HepG2 (cell line): ENCODE measurements at regions not wholly inside any gene's neighbourhood (a gene's known extent, or its start where the extent isn't known, plus 50 kb on each side); places are given as distances from the start of the nearest gene placed in this dataset.

ENCODE experiments used
- ATAC-seq: fragments of 200-7000 bp; cut with Tn5 transposase; 3 replicates; pipeline ENCODE4 v1.9.1; 2020; ENCODE audit warnings: mild to moderate bottlenecking, moderate library complexity
- BruUV-seq: library from RNA; stranded (reverse); fragments of 400-500 nt; replicated peaks from 2 replicates; lab custom pipeline; 2021; lab: Mats Ljungman, UMichigan
- CTCF ChIA-PET: fragments of 300-600 bp; formaldehyde crosslinking; extraction: SDS; loops from one replicate; lab custom pipeline; 2021; ENCODE audit warnings: low total read pairs, inconsistent platforms, low intra/inter-chr PET ratio; lab: Yijun Ruan, JAX
- POLR2A ChIA-PET: fragments of 350-600 bp; sonication (Branson Sonifier 250); formaldehyde crosslinking; loops from one replicate; lab custom pipeline; 2020; ENCODE audit warnings: antibody characterized with exemption, inconsistent platforms; lab: Yijun Ruan, JAX
- DNase-seq: peaks from one replicate; pipeline ENCODE4 v3.0.0-alpha.2; 2015; ENCODE audit warnings: low spot score
- FAIRE-seq: peaks from 3 replicates; lab custom pipeline; 2011; peaks lifted over from hg19 to GRCh38; lab: Jason Lieb, UNC
- H2AFZ ChIP-seq: one replicate; pipeline ENCODE4 v1.6.1; 2011; ENCODE audit warnings: low read length, inconsistent platforms
- H3K27ac ChIP-seq: fragments of 300-600 bp; 3 replicates; pipeline ENCODE4 v1.8.0; 2011; ENCODE audit warnings: mixed run types, mild to moderate bottlenecking, mixed read lengths, low read length, inconsistent platforms; ENCODE audit not compliant: insufficient read depth; ENCODE audit errors: extremely low read length
- H3K27me3 ChIP-seq, 2 experiments: fragments of 200-600 bp in 1 of 2; 2 replicates in 1 of 2; 3 replicates in 1 of 2; pipeline versions ENCODE4 v1.6.0 to v1.8.0; 2011; ENCODE audit warnings: low read length in 2 of 2, mild to moderate bottlenecking in 2 of 2, moderate library complexity in 2 of 2, inconsistent platforms in 1 of 2; ENCODE audit not compliant: insufficient read depth in 2 of 2, control insufficient read depth in 1 of 2
- H3K36me3 ChIP-seq, 2 experiments: fragments of 200-600 bp in 1 of 2; replicated peaks in 1 of 2; 2 replicates in 1 of 2; 3 replicates in 1 of 2; pipeline versions ENCODE4 v1.5.1 to v1.8.0; 2011; ENCODE audit warnings: low read length in 2 of 2, inconsistent platforms in 1 of 2; ENCODE audit not compliant: insufficient read depth in 2 of 2, control insufficient read depth in 1 of 2
- H3K4me1 ChIP-seq: 2 replicates; pipeline ENCODE4 v1.5.1; 2012; ENCODE audit warnings: low read length, inconsistent platforms; ENCODE audit not compliant: insufficient read depth
- H3K4me2 ChIP-seq: 2 replicates; pipeline ENCODE4 v1.6.0; 2011; ENCODE audit warnings: low read depth, low read length, inconsistent platforms
- H3K4me3 ChIP-seq, 3 experiments: fragments of 200-600 bp in 1 of 3; sonication (generic), shearing (Covaris generic) in 1 of 3; replicated peaks in 1 of 3; 2 replicates each; pipeline ENCODE4 v1.5.1; 2011 to 2016; ENCODE audit warnings: low read length in 3 of 3, inconsistent platforms in 2 of 3, low read depth in 2 of 3, mild to moderate bottlenecking in 2 of 3, control low read depth in 1 of 3, mixed read lengths in 1 of 3; ENCODE audit not compliant: insufficient read depth in 1 of 3
- H3K79me2 ChIP-seq: one replicate; pipeline ENCODE4 v1.6.1; 2011; ENCODE audit warnings: low read length, inconsistent platforms; ENCODE audit not compliant: insufficient read depth
- H3K9ac ChIP-seq: 2 replicates; pipeline ENCODE4 v1.6.0; 2011; ENCODE audit warnings: mild to moderate bottlenecking, low read depth, low read length, inconsistent platforms; ENCODE audit not compliant: insufficient read depth
- H3K9me3 ChIP-seq: 2 replicates; pipeline ENCODE4 v1.5.1; 2012; ENCODE audit warnings: mild to moderate bottlenecking, low read length
- H4K20me1 ChIP-seq: 2 replicates; pipeline ENCODE4 v1.6.0; 2011; ENCODE audit warnings: inconsistent platforms, mild to moderate bottlenecking, low read length, moderate library complexity; ENCODE audit not compliant: insufficient read depth
- ATF7 ChIP-seq, 2 experiments: fragments of 450-650 bp in 1 of 2; sonication (generic) in 1 of 2; formaldehyde crosslinking in 1 of 2; IDR thresholded peaks; 2 replicates each; pipeline versions ENCODE4 v1.4.0 to v1.6.1; 2016 to 2020; ENCODE audit warnings: antibody characterized with exemption in 1 of 2, mild to moderate bottlenecking in 1 of 2, missing genetic modification reagents in 1 of 2
- CEBPB ChIP-seq: IDR thresholded peaks from 2 replicates; pipeline ENCODE4 v1.6.1; 2011; ENCODE audit warnings: low read depth, low read length, improper control_type of control experiment, borderline replicate concordance
- FOXO4 ChIP-seq: sonication (generic); formaldehyde crosslinking; conservative IDR thresholded peaks from 2 replicates; pipeline ENCODE4 v1.8.1; 2023; ENCODE audit warnings: missing genetic modification reagents
- MXI1 ChIP-seq: IDR thresholded peaks from 3 replicates; pipeline ENCODE4 v1.6.1; 2012; ENCODE audit warnings: low read depth, low read length, inconsistent platforms, borderline replicate concordance
- NFE2 ChIP-seq: sonication (generic); formaldehyde crosslinking; IDR thresholded peaks from 2 replicates; pipeline ENCODE4 v1.4.0; 2020; ENCODE audit warnings: missing genetic modification reagents
- NFIB ChIP-seq: sonication (generic); formaldehyde crosslinking; IDR thresholded peaks from 2 replicates; pipeline ENCODE4 v1.9.0; 2021; ENCODE audit warnings: missing genetic modification reagents, mild to moderate bottlenecking, borderline replicate concordance
- NFKB2 ChIP-seq: sonication (generic); formaldehyde crosslinking; IDR thresholded peaks from 2 replicates; pipeline ENCODE4 v1.4.0; 2020; ENCODE audit warnings: missing genetic modification reagents, borderline replicate concordance
- RAD51 ChIP-seq: fragments of 450-650 bp; IDR thresholded peaks from 2 replicates; pipeline ENCODE4 v1.6.1; 2016; ENCODE audit warnings: borderline replicate concordance
- SRSF1 ChIP-seq: fragments of 200-400 bp; formaldehyde crosslinking; optimal IDR thresholded peaks from 2 replicates; pipeline ENCODE3; 2017; ENCODE audit warnings: mild to moderate bottlenecking, low read depth, low read length, moderate library complexity
- USF2 ChIP-seq, 2 experiments: sonication (generic) in 1 of 2; formaldehyde crosslinking in 1 of 2; IDR thresholded peaks; 2 replicates each; pipeline versions ENCODE4 v1.5.1 to v1.6.1; 2011 to 2020; ENCODE audit warnings: borderline replicate concordance in 1 of 2, low read depth in 1 of 2, low read length in 1 of 2, mild to moderate bottlenecking in 1 of 2, missing genetic modification reagents in 1 of 2, moderate library complexity in 1 of 2
- ZNF12 ChIP-seq: sonication (generic); formaldehyde crosslinking; IDR thresholded peaks from 2 replicates; pipeline ENCODE4 v1.5.0; 2020; ENCODE audit warnings: missing genetic modification reagents
- ZNF468 ChIP-seq: sonication (generic); formaldehyde crosslinking; IDR thresholded peaks from 2 replicates; pipeline ENCODE4 v1.8.0; 2022; ENCODE audit warnings: mild to moderate bottlenecking, moderate library complexity, missing genetic modification reagents
- ZNF580 ChIP-seq: IDR thresholded peaks from 2 replicates; pipeline ENCODE4 v1.6.1; 2016; ENCODE audit warnings: low read depth, borderline replicate concordance
- ZNF609 ChIP-seq: sonication (generic); formaldehyde crosslinking; IDR thresholded peaks from 2 replicates; pipeline ENCODE4 v1.4.0; 2020; ENCODE audit warnings: mild to moderate bottlenecking, missing genetic modification reagents, borderline replicate concordance
- WGBS: methylation state at CpG from one replicate; pipeline ENCODE4 v1.1.6; 2017; ENCODE audit warnings: low lambda C conversion rate; 5-methylcytosine and 5-hydroxymethylcytosine counted together
- in situ Hi-C: cut with HindIII; loops from 2 replicates; pipeline ENCODE4 v1.10.0; 2017; ENCODE audit warnings: low pct_unique_long_range_greater_than_20kb; ENCODE audit not compliant: extremely low pct_ligation_motif_present
- intact Hi-C: fragments of 100-400 bp; cut with micrococcal nuclease; formaldehyde crosslinking; loops from one replicate; pipeline ENCODE4 v1.10.0; 2022; ENCODE audit not compliant: unreplicated experiment

- Histone ChIP-seq H3K9ac (no peak overlapping the region), H3K36me3 (no peaks in the 10 kb centered on the region), H3K4me3 (no peak overlapping the region), H3K4me2 (no peak overlapping the region), H4K20me1 (no peaks in the 10 kb centered on the region), H3K27me3 (no peaks in the 10 kb centered on the region), H3K79me2 (no peaks in the 10 kb centered on the region), H3K4me1 (no peaks in the 10 kb centered on the region), H2AFZ (no peak overlapping the region), H3K9me3 (no peaks in the 10 kb centered on the region), H3K27ac (no peak overlapping the region)
- WGBS, result 25% methylated on average over 5 of the region's 5 CpGs
- intact Hi-C loops (no loop called here), in situ Hi-C loops (no loop called here)
- TF ChIP-seq CEBPB (peak; percentile 52; the same call in 1 of the 2 replicates), RAD51 (peak; percentile 65; the same call in 1 of the 2 replicates), ZNF580 (CRISPR knock-in tag) (no peak), NFKB2 (CRISPR knock-in tag) (no peak), ATF7 (IDR thresholded peaks at IDR 0.05) (peak; percentile 29; the same call in 1 of the 2 replicates), ATF7 (CRISPR knock-in tag; IDR thresholded peaks at IDR 0.05) (no peak), ZNF609 (CRISPR knock-in tag) (no peak), ZNF12 (CRISPR knock-in tag) (no peak), ZNF468 (CRISPR knock-in tag) (no peak), SRSF1 (no peak), MXI1 (no peak), USF2 (IDR thresholded peaks at IDR 0.05; ENCODE audit: low read depth, low read length) (0 out of 2 replicates have a peak, but pooled peaks have one; percentile 31), USF2 (CRISPR knock-in tag; IDR thresholded peaks at IDR 0.05; ENCODE audit: borderline replicate concordance) (no peak), NFE2 (no peak), FOXO4 (CRISPR knock-in tag) (no peak), NFIB (CRISPR knock-in tag) (no peak)
- BruUV-seq, result no TSS peak
- POLR2A ChIA-PET, result no interaction called here
- CTCF ChIA-PET, result no interaction called here
- DNase-seq (peak; percentile 3), FAIRE-seq (no peak), ATAC-seq (no peak)
Measured at GRCh38 chr12:25328072-25328712, 77.5 kb upstream of the KRAS start.
